CD4-positive, CD25-positive, alpha-beta regulatory T cell (primary cell): ENCODE measurements at regions not wholly inside any gene's neighbourhood (a gene's known extent, or its start where the extent isn't known, plus 50 kb on each side); places are given as distances from the start of the nearest gene placed in this dataset.
"Not testable (repeated sequence)": the region's sequence is repeated elsewhere in the genome, so short reads cannot be mapped to it uniquely, and the experiment has no call there.

Source experiments
- ATAC-seq, 2 donors: fragments of 150-1000 bp; cut with Tn5 transposase; one replicate each; pipeline ENCODE4 v1.10.0; 2021; ENCODE audit warnings: low read depth in 2 of 2, moderate number of reproducible peaks in 2 of 2, moderate library complexity in 1 of 2
- DNase-seq, 3 donors: peaks; one replicate each; pipeline versions ENCODE4 v3.0.0 to v3.0.0-alpha.2; 2012 to 2022; ENCODE audit warnings: mixed read lengths in 1 of 3
- H3K27ac ChIP-seq: one replicate; pipeline ENCODE4 v1.7.0; 2013; ENCODE audit warnings: mild to moderate bottlenecking, low read length; ENCODE audit not compliant: insufficient read depth, poor library complexity, severe bottlenecking
- H3K27me3 ChIP-seq: one replicate; pipeline ENCODE4 v1.7.0; 2013; ENCODE audit warnings: low read length; ENCODE audit not compliant: control insufficient read depth, insufficient read depth
- H3K36me3 ChIP-seq: one replicate; pipeline ENCODE4 v1.7.0; 2013; ENCODE audit warnings: mild to moderate bottlenecking, low read length, moderate library complexity; ENCODE audit not compliant: control insufficient read depth, insufficient read depth
- H3K4me1 ChIP-seq: 2 replicates; pipeline ENCODE4 v1.7.0; 2013; ENCODE audit warnings: mild to moderate bottlenecking, low read length; ENCODE audit not compliant: insufficient read depth, control insufficient read depth, poor library complexity, severe bottlenecking
- H3K4me3 ChIP-seq: one replicate; pipeline ENCODE4 v1.7.0; 2013; ENCODE audit warnings: low read depth, mild to moderate bottlenecking, low read length, moderate library complexity
- H3K9me3 ChIP-seq, 2 experiments: 1 replicate in 1 of 2; 2 replicates in 1 of 2; pipeline ENCODE4 v1.7.0; 2013; ENCODE audit warnings: low read length in 2 of 2, mild to moderate bottlenecking in 1 of 2, moderate library complexity in 1 of 2; ENCODE audit not compliant: control insufficient read depth in 2 of 2
- H3K27ac Mint-ChIP-seq, 3 donors: one replicate each; pipeline ENCODE4 v1.8.0; 2020 to 2022; ENCODE audit warnings: mild to moderate bottlenecking in 3 of 3, mixed read lengths in 3 of 3, moderate library complexity in 2 of 3
- H3K27me3 Mint-ChIP-seq: one replicate; pipeline ENCODE4 v1.8.0; 2022; ENCODE audit warnings: mild to moderate bottlenecking, mixed read lengths
- H3K36me3 Mint-ChIP-seq: one replicate; pipeline ENCODE4 v1.8.0; 2020; ENCODE audit warnings: mixed read lengths
- H3K4me1 Mint-ChIP-seq, 4 donors: one replicate each; pipeline ENCODE4 v1.8.0; 2020 to 2022; ENCODE audit warnings: mixed read lengths in 4 of 4, mild to moderate bottlenecking in 1 of 4
- H3K4me3 Mint-ChIP-seq, 4 donors: one replicate each; pipeline ENCODE4 v1.8.0; 2020 to 2022; ENCODE audit warnings: mild to moderate bottlenecking in 4 of 4, mixed read lengths in 4 of 4, moderate library complexity in 3 of 4
- H3K9me3 Mint-ChIP-seq, 7 donors: one replicate each; pipeline ENCODE4 v1.8.0; 2020 to 2022; ENCODE audit warnings: mixed read lengths in 7 of 7, mild to moderate bottlenecking in 3 of 7, moderate library complexity in 2 of 7

DNA sequence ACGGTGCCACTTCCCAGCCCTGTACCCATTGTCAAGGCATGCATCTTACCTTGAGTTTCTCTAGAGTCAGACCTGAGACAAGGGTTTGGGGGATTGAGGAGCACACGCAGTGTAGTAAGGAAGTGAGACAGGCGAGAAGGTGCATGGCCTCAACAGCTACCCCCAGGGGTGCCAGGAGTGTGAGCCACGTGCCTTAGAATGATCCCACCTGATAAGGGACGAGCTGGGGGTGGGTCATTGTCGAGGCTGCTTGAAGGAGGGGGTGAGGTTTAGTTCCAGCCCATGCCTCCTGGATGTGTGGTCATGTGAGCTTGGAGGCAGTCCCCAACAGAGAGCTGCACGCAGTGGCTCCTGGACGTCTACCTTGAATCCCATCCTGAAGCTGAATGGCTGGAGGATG lies 320.5 kb downstream of the VRK1 start:
- H3K36me3 Mint-ChIP-seq: no peaks in the 10 kb centered on the region
- H3K27me3 Mint-ChIP-seq: peaks cover 5% of the 10 kb centered on the region
- no peak overlapping the region for H3K4me3 ChIP-seq
- no peaks in the 10 kb centered on the region for H3K27me3 ChIP-seq
- peaks cover 7 to 25% (median 19%) of the 10 kb centered on the region in 4 donors for H3K4me1 Mint-ChIP-seq
- no peak overlapping the region for H3K27ac Mint-ChIP-seq
- H3K9me3 Mint-ChIP-seq: no peaks in the 10 kb centered on the region
- ATAC-seq: no peak
- no peak overlapping the region for H3K27ac ChIP-seq
- no peak for DNase-seq
- H3K36me3 ChIP-seq: no peaks in the 10 kb centered on the region
- peaks cover 14% of the 10 kb centered on the region for H3K4me1 ChIP-seq
- H3K4me3 Mint-ChIP-seq: no peak overlapping the region
- H3K9me3 ChIP-seq: no peaks in the 10 kb centered on the region

GRCh38 chr14:97120204-97120603 lies 323.0 kb downstream of the VRK1 start:
- H3K4me3 Mint-ChIP-seq: peak overlapping the region in 1 of 4 donors; percentile 22
- DNase-seq: no peak
- H3K4me1 Mint-ChIP-seq: peaks cover 7 to 25% (median 19%) of the 10 kb centered on the region in 4 donors
- no peaks in the 10 kb centered on the region for H3K9me3 Mint-ChIP-seq
- Histone ChIP-seq H3K36me3 (no peaks in the 10 kb centered on the region), H3K27ac (peak overlapping the region; percentile 41), H3K4me1 (peaks cover 14% of the 10 kb centered on the region), H3K27me3 (no peaks in the 10 kb centered on the region), H3K4me3 (peak overlapping the region; percentile 22), H3K9me3 (no peaks in the 10 kb centered on the region)
- no peaks in the 10 kb centered on the region for H3K27me3 Mint-ChIP-seq
- ATAC-seq: no peak
- H3K36me3 Mint-ChIP-seq: no peaks in the 10 kb centered on the region
- peak overlapping the region; percentile 89 to 92 (median 91) for H3K27ac Mint-ChIP-seq

DNA sequence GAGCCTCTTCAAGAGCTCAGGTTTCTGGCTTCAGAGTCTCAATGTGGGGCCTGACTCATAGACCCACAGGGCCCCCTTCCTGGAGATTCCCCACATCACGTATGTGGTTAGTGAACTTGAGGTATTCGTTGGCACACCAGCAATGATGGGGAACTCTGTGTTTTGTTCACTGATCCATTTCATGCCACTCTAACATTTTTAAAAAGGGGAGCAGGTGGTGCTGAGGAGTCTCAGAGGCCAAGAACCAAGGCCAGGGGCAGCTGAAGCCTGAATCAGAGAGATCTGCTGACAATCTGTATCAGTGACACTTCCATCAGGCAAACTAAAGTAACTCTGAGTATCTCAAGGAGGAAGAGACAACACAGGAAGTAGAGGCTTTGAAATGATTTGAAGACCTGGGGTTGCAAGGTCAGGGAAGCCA lies 323.4 kb downstream of the VRK1 start:
- Histone ChIP-seq H3K36me3 (no peaks in the 10 kb centered on the region), H3K9me3 (no peaks in the 10 kb centered on the region), H3K27ac (peak overlapping the region; percentile 41), H3K4me3 (peak overlapping the region; percentile 22), H3K4me1 (peaks cover 14% of the 10 kb centered on the region), H3K27me3 (no peaks in the 10 kb centered on the region)
- ATAC-seq (peak; percentile 74 to 76), DNase-seq (peak in 2 of 3 donors; percentile 15 to 43)
- H3K9me3 Mint-ChIP-seq: no peaks in the 10 kb centered on the region
- peak overlapping the region; percentile 89 to 92 (median 91) for H3K27ac Mint-ChIP-seq
- H3K27me3 Mint-ChIP-seq: no peaks in the 10 kb centered on the region
- peaks cover 7 to 25% (median 19%) of the 10 kb centered on the region in 4 donors for H3K4me1 Mint-ChIP-seq
- H3K36me3 Mint-ChIP-seq: no peaks in the 10 kb centered on the region
- H3K4me3 Mint-ChIP-seq: peak overlapping the region in 2 of 4 donors; percentile 22 to 40

- Histone ChIP-seq H3K36me3 (no peaks in the 10 kb centered on the region), H3K4me3 (no peak overlapping the region), H3K4me1 (no peaks in the 10 kb centered on the region), H3K9me3 (no peaks in the 10 kb centered on the region), H3K27me3 (no peaks in the 10 kb centered on the region), H3K27ac (no peak overlapping the region)
- H3K9me3 Mint-ChIP-seq: peaks cover 0 to 7% (median 2%) of the 10 kb centered on the region in 7 donors
- H3K27ac Mint-ChIP-seq: peak overlapping the region in 1 of 3 donors; percentile 21
- no peak for ATAC-seq
- H3K27me3 Mint-ChIP-seq: no peaks in the 10 kb centered on the region
- no peak for DNase-seq
- no peaks in the 10 kb centered on the region for H3K36me3 Mint-ChIP-seq
- H3K4me3 Mint-ChIP-seq: no peak overlapping the region
- H3K4me1 Mint-ChIP-seq: no peaks in the 10 kb centered on the region
These were observed 332.5 kb downstream of the VRK1 start for GRCh38 chr14:97129639-97130038.

- not testable (repeated sequence) for ATAC-seq, H3K27me3 Mint-ChIP-seq, H3K4me1 ChIP-seq, H3K4me3 ChIP-seq, H3K27me3 ChIP-seq, H3K36me3 Mint-ChIP-seq, H3K36me3 ChIP-seq, H3K4me3 Mint-ChIP-seq, H3K27ac ChIP-seq, DNase-seq, H3K9me3 Mint-ChIP-seq, H3K9me3 ChIP-seq
- Mint-ChIP-seq H3K27ac (peak overlapping the region in 1 of 3 donors; percentile 28), H3K4me1 (peaks cover 4 to 10% (median 5%) of the 10 kb centered on the region in 4 donors)
These were observed 338.7 kb downstream of the VRK1 start for GRCh38 chr14:97135847-97136246.

GRCh38 chr14:97137705-97138104 lies 340.5 kb downstream of the VRK1 start:
- Histone ChIP-seq H3K36me3 (no peaks in the 10 kb centered on the region), H3K9me3 (no peaks in the 10 kb centered on the region), H3K27me3 (no peaks in the 10 kb centered on the region), H3K4me1 (no peaks in the 10 kb centered on the region), H3K27ac (no peak overlapping the region), H3K4me3 (peak overlapping the region; percentile 73)
- Mint-ChIP-seq H3K36me3 (peaks cover 7% of the 10 kb centered on the region), H3K27me3 (peaks cover 4% of the 10 kb centered on the region), H3K4me1 (peaks cover 4 to 10% (median 5%) of the 10 kb centered on the region in 4 donors), H3K4me3 (peak overlapping the region; percentile 3 to 79 (median 34)), H3K9me3 (peaks cover 0 to 5% (median 4%) of the 10 kb centered on the region in 7 donors), H3K27ac (no peak overlapping the region)
- DNase-seq: peak in 1 of 3 donors; percentile 54
- ATAC-seq: peak in 1 of 2 donors; percentile 56

DNA sequence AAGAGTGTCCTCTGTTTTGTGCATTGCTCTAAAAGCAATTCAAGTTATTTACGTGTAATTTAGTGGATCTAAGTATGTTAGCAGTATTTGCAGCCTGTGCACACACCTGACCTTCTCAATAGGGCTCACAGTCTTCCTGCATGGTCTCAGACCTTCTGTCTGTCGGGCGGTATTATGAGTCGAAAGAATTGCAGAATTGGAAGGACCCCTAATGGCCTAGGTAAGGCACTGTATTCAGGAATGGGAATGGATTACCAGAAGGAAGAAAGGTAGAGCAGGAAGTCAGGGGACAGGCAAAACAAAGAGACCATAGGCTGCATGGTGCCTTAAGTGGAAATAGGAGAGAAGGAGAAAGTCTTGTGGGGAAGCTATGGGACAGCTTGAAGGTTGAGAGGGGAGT lies 341.6 kb downstream of the VRK1 start:
- Mint-ChIP-seq H3K4me1 (peaks cover 4 to 10% (median 5%) of the 10 kb centered on the region in 4 donors), H3K27ac (no peak overlapping the region), H3K27me3 (peaks cover 9% of the 10 kb centered on the region), H3K9me3 (peaks cover 0 to 5% (median 4%) of the 10 kb centered on the region in 7 donors), H3K36me3 (peaks cover 7% of the 10 kb centered on the region), H3K4me3 (no peak overlapping the region)
- Histone ChIP-seq H3K27me3 (no peaks in the 10 kb centered on the region), H3K4me1 (no peaks in the 10 kb centered on the region), H3K27ac (no peak overlapping the region), H3K36me3 (no peaks in the 10 kb centered on the region), H3K9me3 (no peaks in the 10 kb centered on the region), H3K4me3 (no peak overlapping the region)
- ATAC-seq (no peak), DNase-seq (no peak)

GRCh38 chr14:97143011-97143410 lies 345.8 kb downstream of the VRK1 start:
- Histone ChIP-seq H3K9me3 (no peaks in the 10 kb centered on the region), H3K4me3 (no peak overlapping the region), H3K27me3 (peaks cover 1% of the 10 kb centered on the region), H3K36me3 (no peaks in the 10 kb centered on the region), H3K27ac (no peak overlapping the region), H3K4me1 (no peaks in the 10 kb centered on the region)
- Mint-ChIP-seq H3K36me3 (peaks cover 3% of the 10 kb centered on the region), H3K27ac (no peak overlapping the region), H3K4me1 (no peaks in the 10 kb centered on the region), H3K27me3 (peaks cover 14% of the 10 kb centered on the region), H3K9me3 (no peaks in the 10 kb centered on the region), H3K4me3 (no peak overlapping the region)
- ATAC-seq: no peak
- DNase-seq: no peak
